GM23338 (cell line): ENCODE measurements at regions not wholly inside any gene's neighbourhood (a gene's known extent, or its start where the extent isn't known, plus 50 kb on each side); places are given as distances from the start of the nearest gene placed in this dataset.

Experiments
- ATAC-seq: fragments of 200-7000 bp; cut with Tn5 transposase; 3 replicates; pipeline ENCODE4 v1.9.1; 2020
- DNase-seq: peaks from one replicate; pipeline ENCODE4 v3.0.0-alpha.2; 2015; ENCODE audit warnings: low spot score
- H2AFZ ChIP-seq: fragments of 200-600 bp; sonication (generic); 2 replicates; pipeline ENCODE4 v1.8.0; 2016; ENCODE audit warnings: antibody characterized with exemption, mild to moderate bottlenecking, moderate library complexity
- H3F3A ChIP-seq: fragments of 200-600 bp; sonication (generic); replicated peaks from 2 replicates; pipeline ENCODE4 v1.8.0; 2017; ENCODE audit warnings: antibody characterized with exemption, mixed run types, low read depth
- H3K27ac ChIP-seq: fragments of 200-600 bp; sonication (generic); 2 replicates; pipeline ENCODE4 v1.6.1; 2016; ENCODE audit warnings: low read depth
- H3K27me3 ChIP-seq: fragments of 200-600 bp; sonication (generic); 2 replicates; pipeline ENCODE4 v1.8.0; 2016; ENCODE audit warnings: mild to moderate bottlenecking, mixed run types, moderate library complexity; ENCODE audit not compliant: insufficient read depth
- H3K36me3 ChIP-seq: fragments of 200-600 bp; sonication (generic); 2 replicates; pipeline ENCODE4 v1.8.0; 2016; ENCODE audit warnings: mild to moderate bottlenecking; ENCODE audit not compliant: insufficient read depth
- H3K4me1 ChIP-seq: fragments of 200-600 bp; sonication (generic); 2 replicates; pipeline ENCODE4 v1.8.0; 2016; ENCODE audit warnings: mild to moderate bottlenecking, moderate library complexity; ENCODE audit not compliant: insufficient read depth
- H3K4me2 ChIP-seq: fragments of 200-600 bp; sonication (generic); 2 replicates; pipeline ENCODE4 v1.7.1; 2017; ENCODE audit warnings: mixed run types
- H3K4me3 ChIP-seq: fragments of 200-600 bp; sonication (generic); 2 replicates; pipeline ENCODE4 v1.6.1; 2016; ENCODE audit warnings: mixed run types
- H3K79me2 ChIP-seq: fragments of 200-600 bp; sonication (generic); replicated peaks from 2 replicates; pipeline ENCODE4 v1.8.0; 2017; ENCODE audit warnings: mild to moderate bottlenecking; ENCODE audit not compliant: insufficient read depth
- H3K9me2 ChIP-seq: fragments of 200-600 bp; sonication (generic); 2 replicates; pipeline ENCODE4 v1.8.0; 2017; ENCODE audit not compliant: insufficient read depth
- H4K20me1 ChIP-seq: fragments of 200-600 bp; sonication (generic); replicated peaks from 2 replicates; pipeline ENCODE4 v1.8.0; 2017; ENCODE audit warnings: mild to moderate bottlenecking; ENCODE audit not compliant: insufficient read depth
- H3K27ac Mint-ChIP-seq: 2 replicates; pipeline ENCODE4 v1.8.0; 2020; ENCODE audit warnings: inconsistent platforms, mild to moderate bottlenecking, moderate library complexity, mixed read lengths
- H3K27me3 Mint-ChIP-seq: 3 replicates; pipeline ENCODE4 v1.8.0; 2022; ENCODE audit warnings: low read depth, mild to moderate bottlenecking, moderate library complexity, mixed read lengths, inconsistent platforms; ENCODE audit not compliant: insufficient read depth, poor library complexity
- H3K36me3 Mint-ChIP-seq: 3 replicates; pipeline ENCODE4 v1.8.0; 2021; ENCODE audit warnings: low read depth, mild to moderate bottlenecking, inconsistent platforms, moderate library complexity, mixed read lengths
- H3K4me1 Mint-ChIP-seq: 3 replicates; pipeline ENCODE4 v1.8.0; 2020; ENCODE audit warnings: mild to moderate bottlenecking, inconsistent platforms, mixed read lengths
- H3K4me3 Mint-ChIP-seq: 3 replicates; pipeline ENCODE4 v1.8.0; 2021; ENCODE audit warnings: moderate library complexity, mild to moderate bottlenecking, inconsistent platforms, mixed read lengths
- H3K9me3 Mint-ChIP-seq: 3 replicates; pipeline ENCODE4 v1.8.0; 2020; ENCODE audit warnings: moderate library complexity, mild to moderate bottlenecking, inconsistent platforms, mixed read lengths
- CREB1 ChIP-seq: fragments of 250-450 bp; sonication (Bioruptor Pico); IDR thresholded peaks from 2 replicates; pipeline ENCODE4 v1.5.0; 2020; ENCODE audit warnings: low read depth, mild to moderate bottlenecking, moderate library complexity
- EZH2 ChIP-seq: fragments of 200-600 bp; sonication (generic); IDR thresholded peaks from one replicate; pipeline ENCODE4 v1.8.0; 2017; ENCODE audit warnings: antibody characterized with exemption, mild to moderate bottlenecking, low read depth; ENCODE audit not compliant: unreplicated experiment
- EZH2phosphoT487 ChIP-seq: fragments of 200-600 bp; sonication (generic); IDR thresholded peaks from one replicate; pipeline ENCODE4 v1.8.1; 2018; ENCODE audit warnings: antibody characterized with exemption; ENCODE audit not compliant: unreplicated experiment
- JUNB ChIP-seq: IDR thresholded peaks from one replicate; pipeline ENCODE4 v1.6.1; 2016; ENCODE audit warnings: antibody characterized with exemption; ENCODE audit not compliant: unreplicated experiment
- NANOG ChIP-seq: IDR thresholded peaks from 2 replicates; pipeline ENCODE4 v1.6.1; 2016; ENCODE audit warnings: antibody characterized with exemption, borderline replicate concordance
- POLR2AphosphoS5 ChIP-seq: IDR thresholded peaks from 2 replicates; pipeline ENCODE4 v1.6.1; 2016; ENCODE audit warnings: antibody characterized with exemption, low read depth
- STAT1 ChIP-seq: IDR thresholded peaks from one replicate; pipeline ENCODE4 v1.6.1; 2016; ENCODE audit warnings: antibody characterized with exemption; ENCODE audit not compliant: unreplicated experiment
- ZNF114 ChIP-seq: fragments of 250-450 bp; sonication (Bioruptor Pico); IDR thresholded peaks from 2 replicates; pipeline ENCODE4 v1.5.0; 2020; ENCODE audit warnings: mild to moderate bottlenecking, moderate library complexity
- ZNF331 ChIP-seq: fragments of 250-450 bp; sonication (Bioruptor Pico); IDR thresholded peaks from 2 replicates; pipeline ENCODE4 v1.5.0; 2020; ENCODE audit warnings: low read depth, mild to moderate bottlenecking, moderate library complexity
- TF ChIP-seq, protein P1 (sequence below): IDR thresholded peaks from one replicate; pipeline ENCODE4 v1.6.1; 2018; ENCODE audit warnings: antibody characterized with exemption; ENCODE audit not compliant: unreplicated experiment
- TF ChIP-seq, protein P2 (sequence below), 2 experiments: fragments of 200-600 bp in 1 of 2; sonication (generic) in 1 of 2; conservative IDR thresholded peaks; 2 replicates each; pipeline versions ENCODE4 v1.5.1 to v1.6.1; 2016 to 2017; ENCODE audit warnings: antibody characterized with exemption in 2 of 2, low read depth in 2 of 2, mild to moderate bottlenecking in 2 of 2, moderate library complexity in 1 of 2
- TF ChIP-seq, protein P3 (sequence below): fragments of 250-450 bp; sonication (Bioruptor Pico); IDR thresholded peaks from 2 replicates; pipeline ENCODE4 v1.5.0; 2020; ENCODE audit warnings: mild to moderate bottlenecking, moderate library complexity
- TF ChIP-seq, protein P4 (sequence below): IDR thresholded peaks from 2 replicates; pipeline ENCODE4 v1.6.1; 2016; ENCODE audit warnings: antibody characterized with exemption

DNA sequence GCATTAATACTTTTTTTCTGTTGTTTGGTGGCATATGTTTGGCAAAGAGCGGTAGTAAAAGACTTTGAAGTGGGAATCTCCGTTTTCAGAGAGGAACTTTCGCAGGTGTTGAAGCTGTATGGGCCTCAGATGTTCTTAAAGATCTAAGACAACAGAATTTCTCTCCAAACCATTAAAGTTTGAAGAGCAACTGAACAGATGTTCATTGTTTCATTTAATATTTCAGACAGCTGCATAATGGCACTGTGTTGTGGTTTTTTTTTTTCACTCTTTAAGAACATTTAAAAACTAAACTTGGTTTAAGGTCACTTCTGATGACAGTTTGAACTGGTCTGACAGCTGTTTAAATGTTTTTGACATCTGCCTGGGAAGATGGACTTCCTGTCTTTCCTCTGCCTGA, 882.7 kb upstream of the PCDH10 start:
- H3K27ac Mint-ChIP-seq, result no peak overlapping the region
- no peak overlapping the region for H3K27ac ChIP-seq
- H4K20me1 ChIP-seq, result no peaks in the 10 kb centered on the region
- DNase-seq, result no peak
- ATAC-seq, result no peak
- H3K4me3 ChIP-seq, result no peak overlapping the region
- H3K27me3 Mint-ChIP-seq, result no peaks in the 10 kb centered on the region
- H3K9me3 Mint-ChIP-seq, result no peaks in the 10 kb centered on the region; the same call in 2 of the 3 replicates
- TF ChIP-seq, protein P1, sequence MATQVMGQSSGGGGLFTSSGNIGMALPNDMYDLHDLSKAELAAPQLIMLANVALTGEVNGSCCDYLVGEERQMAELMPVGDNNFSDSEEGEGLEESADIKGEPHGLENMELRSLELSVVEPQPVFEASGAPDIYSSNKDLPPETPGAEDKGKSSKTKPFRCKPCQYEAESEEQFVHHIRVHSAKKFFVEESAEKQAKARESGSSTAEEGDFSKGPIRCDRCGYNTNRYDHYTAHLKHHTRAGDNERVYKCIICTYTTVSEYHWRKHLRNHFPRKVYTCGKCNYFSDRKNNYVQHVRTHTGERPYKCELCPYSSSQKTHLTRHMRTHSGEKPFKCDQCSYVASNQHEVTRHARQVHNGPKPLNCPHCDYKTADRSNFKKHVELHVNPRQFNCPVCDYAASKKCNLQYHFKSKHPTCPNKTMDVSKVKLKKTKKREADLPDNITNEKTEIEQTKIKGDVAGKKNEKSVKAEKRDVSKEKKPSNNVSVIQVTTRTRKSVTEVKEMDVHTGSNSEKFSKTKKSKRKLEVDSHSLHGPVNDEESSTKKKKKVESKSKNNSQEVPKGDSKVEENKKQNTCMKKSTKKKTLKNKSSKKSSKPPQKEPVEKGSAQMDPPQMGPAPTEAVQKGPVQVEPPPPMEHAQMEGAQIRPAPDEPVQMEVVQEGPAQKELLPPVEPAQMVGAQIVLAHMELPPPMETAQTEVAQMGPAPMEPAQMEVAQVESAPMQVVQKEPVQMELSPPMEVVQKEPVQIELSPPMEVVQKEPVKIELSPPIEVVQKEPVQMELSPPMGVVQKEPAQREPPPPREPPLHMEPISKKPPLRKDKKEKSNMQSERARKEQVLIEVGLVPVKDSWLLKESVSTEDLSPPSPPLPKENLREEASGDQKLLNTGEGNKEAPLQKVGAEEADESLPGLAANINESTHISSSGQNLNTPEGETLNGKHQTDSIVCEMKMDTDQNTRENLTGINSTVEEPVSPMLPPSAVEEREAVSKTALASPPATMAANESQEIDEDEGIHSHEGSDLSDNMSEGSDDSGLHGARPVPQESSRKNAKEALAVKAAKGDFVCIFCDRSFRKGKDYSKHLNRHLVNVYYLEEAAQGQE, result no peak
- TF ChIP-seq EZH2 (no peak), JUNB (no peak), ZNF331 (CRISPR knock-in tag) (no peak), POLR2AphosphoS5 (no peak), CREB1 (CRISPR knock-in tag) (no peak), EZH2phosphoT487 (no peak), STAT1 (no peak), ZNF114 (CRISPR knock-in tag) (no peak), NANOG (no peak)
- TF ChIP-seq, protein P2, sequence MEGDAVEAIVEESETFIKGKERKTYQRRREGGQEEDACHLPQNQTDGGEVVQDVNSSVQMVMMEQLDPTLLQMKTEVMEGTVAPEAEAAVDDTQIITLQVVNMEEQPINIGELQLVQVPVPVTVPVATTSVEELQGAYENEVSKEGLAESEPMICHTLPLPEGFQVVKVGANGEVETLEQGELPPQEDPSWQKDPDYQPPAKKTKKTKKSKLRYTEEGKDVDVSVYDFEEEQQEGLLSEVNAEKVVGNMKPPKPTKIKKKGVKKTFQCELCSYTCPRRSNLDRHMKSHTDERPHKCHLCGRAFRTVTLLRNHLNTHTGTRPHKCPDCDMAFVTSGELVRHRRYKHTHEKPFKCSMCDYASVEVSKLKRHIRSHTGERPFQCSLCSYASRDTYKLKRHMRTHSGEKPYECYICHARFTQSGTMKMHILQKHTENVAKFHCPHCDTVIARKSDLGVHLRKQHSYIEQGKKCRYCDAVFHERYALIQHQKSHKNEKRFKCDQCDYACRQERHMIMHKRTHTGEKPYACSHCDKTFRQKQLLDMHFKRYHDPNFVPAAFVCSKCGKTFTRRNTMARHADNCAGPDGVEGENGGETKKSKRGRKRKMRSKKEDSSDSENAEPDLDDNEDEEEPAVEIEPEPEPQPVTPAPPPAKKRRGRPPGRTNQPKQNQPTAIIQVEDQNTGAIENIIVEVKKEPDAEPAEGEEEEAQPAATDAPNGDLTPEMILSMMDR (conservative IDR thresholded peaks at IDR 0.05; ENCODE audit: low read depth in 2 of 2), result no peak
- TF ChIP-seq, protein P3, sequence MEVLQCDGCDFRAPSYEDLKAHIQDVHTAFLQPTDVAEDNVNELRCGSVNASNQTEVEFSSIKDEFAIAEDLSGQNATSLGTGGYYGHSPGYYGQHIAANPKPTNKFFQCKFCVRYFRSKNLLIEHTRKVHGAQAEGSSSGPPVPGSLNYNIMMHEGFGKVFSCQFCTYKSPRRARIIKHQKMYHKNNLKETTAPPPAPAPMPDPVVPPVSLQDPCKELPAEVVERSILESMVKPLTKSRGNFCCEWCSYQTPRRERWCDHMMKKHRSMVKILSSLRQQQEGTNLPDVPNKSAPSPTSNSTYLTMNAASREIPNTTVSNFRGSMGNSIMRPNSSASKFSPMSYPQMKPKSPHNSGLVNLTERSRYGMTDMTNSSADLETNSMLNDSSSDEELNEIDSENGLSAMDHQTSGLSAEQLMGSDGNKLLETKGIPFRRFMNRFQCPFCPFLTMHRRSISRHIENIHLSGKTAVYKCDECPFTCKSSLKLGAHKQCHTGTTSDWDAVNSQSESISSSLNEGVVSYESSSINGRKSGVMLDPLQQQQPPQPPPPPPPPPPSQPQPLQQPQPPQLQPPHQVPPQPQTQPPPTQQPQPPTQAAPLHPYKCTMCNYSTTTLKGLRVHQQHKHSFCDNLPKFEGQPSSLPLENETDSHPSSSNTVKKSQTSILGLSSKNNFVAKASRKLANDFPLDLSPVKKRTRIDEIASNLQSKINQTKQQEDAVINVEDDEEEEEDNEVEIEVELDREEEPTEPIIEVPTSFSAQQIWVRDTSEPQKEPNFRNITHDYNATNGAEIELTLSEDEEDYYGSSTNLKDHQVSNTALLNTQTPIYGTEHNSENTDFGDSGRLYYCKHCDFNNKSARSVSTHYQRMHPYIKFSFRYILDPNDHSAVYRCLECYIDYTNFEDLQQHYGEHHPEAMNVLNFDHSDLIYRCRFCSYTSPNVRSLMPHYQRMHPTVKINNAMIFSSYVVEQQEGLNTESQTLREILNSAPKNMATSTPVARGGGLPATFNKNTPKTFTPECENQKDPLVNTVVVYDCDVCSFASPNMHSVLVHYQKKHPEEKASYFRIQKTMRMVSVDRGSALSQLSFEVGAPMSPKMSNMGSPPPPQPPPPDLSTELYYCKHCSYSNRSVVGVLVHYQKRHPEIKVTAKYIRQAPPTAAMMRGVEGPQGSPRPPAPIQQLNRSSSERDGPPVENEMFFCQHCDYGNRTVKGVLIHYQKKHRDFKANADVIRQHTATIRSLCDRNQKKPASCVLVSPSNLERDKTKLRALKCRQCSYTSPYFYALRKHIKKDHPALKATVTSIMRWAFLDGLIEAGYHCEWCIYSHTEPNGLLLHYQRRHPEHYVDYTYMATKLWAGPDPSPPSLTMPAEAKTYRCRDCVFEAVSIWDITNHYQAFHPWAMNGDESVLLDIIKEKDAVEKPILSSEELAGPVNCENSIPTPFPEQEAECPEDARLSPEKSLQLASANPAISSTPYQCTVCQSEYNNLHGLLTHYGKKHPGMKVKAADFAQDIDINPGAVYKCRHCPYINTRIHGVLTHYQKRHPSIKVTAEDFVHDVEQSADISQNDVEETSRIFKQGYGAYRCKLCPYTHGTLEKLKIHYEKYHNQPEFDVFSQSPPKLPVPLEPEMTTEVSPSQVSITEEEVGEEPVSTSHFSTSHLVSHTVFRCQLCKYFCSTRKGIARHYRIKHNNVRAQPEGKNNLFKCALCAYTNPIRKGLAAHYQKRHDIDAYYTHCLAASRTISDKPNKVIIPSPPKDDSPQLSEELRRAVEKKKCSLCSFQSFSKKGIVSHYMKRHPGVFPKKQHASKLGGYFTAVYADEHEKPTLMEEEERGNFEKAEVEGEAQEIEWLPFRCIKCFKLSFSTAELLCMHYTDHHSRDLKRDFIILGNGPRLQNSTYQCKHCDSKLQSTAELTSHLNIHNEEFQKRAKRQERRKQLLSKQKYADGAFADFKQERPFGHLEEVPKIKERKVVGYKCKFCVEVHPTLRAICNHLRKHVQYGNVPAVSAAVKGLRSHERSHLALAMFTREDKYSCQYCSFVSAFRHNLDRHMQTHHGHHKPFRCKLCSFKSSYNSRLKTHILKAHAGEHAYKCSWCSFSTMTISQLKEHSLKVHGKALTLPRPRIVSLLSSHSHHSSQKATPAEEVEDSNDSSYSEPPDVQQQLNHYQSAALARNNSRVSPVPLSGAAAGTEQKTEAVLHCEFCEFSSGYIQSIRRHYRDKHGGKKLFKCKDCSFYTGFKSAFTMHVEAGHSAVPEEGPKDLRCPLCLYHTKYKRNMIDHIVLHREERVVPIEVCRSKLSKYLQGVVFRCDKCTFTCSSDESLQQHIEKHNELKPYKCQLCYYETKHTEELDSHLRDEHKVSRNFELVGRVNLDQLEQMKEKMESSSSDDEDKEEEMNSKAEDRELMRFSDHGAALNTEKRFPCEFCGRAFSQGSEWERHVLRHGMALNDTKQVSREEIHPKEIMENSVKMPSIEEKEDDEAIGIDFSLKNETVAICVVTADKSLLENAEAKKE, result no peak
- TF ChIP-seq, protein P4, sequence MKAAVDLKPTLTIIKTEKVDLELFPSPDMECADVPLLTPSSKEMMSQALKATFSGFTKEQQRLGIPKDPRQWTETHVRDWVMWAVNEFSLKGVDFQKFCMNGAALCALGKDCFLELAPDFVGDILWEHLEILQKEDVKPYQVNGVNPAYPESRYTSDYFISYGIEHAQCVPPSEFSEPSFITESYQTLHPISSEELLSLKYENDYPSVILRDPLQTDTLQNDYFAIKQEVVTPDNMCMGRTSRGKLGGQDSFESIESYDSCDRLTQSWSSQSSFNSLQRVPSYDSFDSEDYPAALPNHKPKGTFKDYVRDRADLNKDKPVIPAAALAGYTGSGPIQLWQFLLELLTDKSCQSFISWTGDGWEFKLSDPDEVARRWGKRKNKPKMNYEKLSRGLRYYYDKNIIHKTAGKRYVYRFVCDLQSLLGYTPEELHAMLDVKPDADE, result no peak
- no peaks in the 10 kb centered on the region for H3K4me1 Mint-ChIP-seq
- no peak overlapping the region for H3K4me2 ChIP-seq
- no peaks in the 10 kb centered on the region for H3K79me2 ChIP-seq
- no peaks in the 10 kb centered on the region for H3K36me3 ChIP-seq
- no peak overlapping the region for H2AFZ ChIP-seq
- H3K4me3 Mint-ChIP-seq, result no peak overlapping the region
- no peaks in the 10 kb centered on the region for H3K4me1 ChIP-seq
- H3F3A ChIP-seq, result no peaks in the 10 kb centered on the region
- H3K9me2 ChIP-seq, result no peaks in the 10 kb centered on the region
- H3K36me3 Mint-ChIP-seq, result no peaks in the 10 kb centered on the region; the same call in 2 of the 3 replicates
- no peaks in the 10 kb centered on the region for H3K27me3 ChIP-seq
